ENCODE measurements at regions not wholly inside any gene's neighbourhood (a gene's known extent, or its start where the extent isn't known, plus 50 kb on each side); places are given as distances from the start of the nearest gene placed in this dataset.

DNA sequence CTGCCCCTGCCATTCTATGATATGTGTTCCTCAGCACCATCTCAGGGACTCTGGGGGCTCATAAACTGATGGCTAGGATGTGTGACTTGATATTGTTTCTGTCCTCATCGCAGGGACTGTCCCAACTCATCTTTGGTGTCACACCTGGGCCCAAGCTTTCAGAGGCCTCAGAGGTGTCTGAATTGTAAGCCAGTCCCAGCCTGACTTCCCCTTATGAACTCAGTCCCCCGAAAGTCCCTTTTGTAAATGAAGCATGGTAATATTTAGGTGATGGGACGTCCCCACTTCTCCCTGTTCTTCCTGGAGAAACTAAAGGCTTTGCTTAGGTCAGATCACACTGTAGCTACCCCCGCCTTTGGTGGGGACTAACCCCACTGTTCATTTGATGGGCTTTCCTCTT is 142.4 kb upstream of the TLE3 start:
- no peaks in the 10 kb centered on the region for H4K20me1 ChIP-seq (replicated peaks in 1 of 2; ENCODE audit: control insufficient read depth in 1 of 2, insufficient read depth in 2 of 2, low read length in 2 of 2)
- H3K4me1 ChIP-seq (replicated peaks in 1 of 4; ENCODE audit: control insufficient read depth in 3 of 4, insufficient read depth in 4 of 4, low read length in 3 of 4): peaks cover 0 to 2% (median 0%) of the 10 kb centered on the region in 4 experiments; a peak in 1 of 7 replicates
- no peak overlapping the region for H2BK5ac ChIP-seq (ENCODE audit: low read depth, low read length)
- no peak overlapping the region for H4K91ac ChIP-seq (replicated peaks; ENCODE audit: insufficient read length, low read length)
- H2BK15ac ChIP-seq (ENCODE audit: low read length): no peak overlapping the region
- FAIRE-seq (no peak), DNase-seq (ENCODE audit: low read depth in 1 of 2, low spot score in 2 of 2) (no peak)
- no peak overlapping the region for H2BK120ac ChIP-seq (replicated peaks; ENCODE audit: low read depth, low read length)
- H2AFZ ChIP-seq (ENCODE audit: low read length): no peak overlapping the region
- H3K23ac ChIP-seq (ENCODE audit: insufficient read length): no peak overlapping the region
- no peak overlapping the region for H3K4me3 ChIP-seq (ENCODE audit: extremely low read depth in 1 of 4, insufficient read depth in 2 of 4, low read depth in 3 of 4, low read length in 4 of 4)
- H3K18ac ChIP-seq (ENCODE audit: extremely low read depth, low read length): no peak overlapping the region
- CTCF ChIA-PET (ENCODE audit: partially characterized antibody): interaction anchor here (1.0 kb wide), 1 partner anchor 12 kb away, joined by 3 read pairs; no protein-coding TSS in a partner anchor
- no peak overlapping the region for H2BK12ac ChIP-seq (ENCODE audit: low read depth, low read length)
- no peaks in the 10 kb centered on the region for H3K79me1 ChIP-seq (ENCODE audit: low read depth, low read length)
- no peak overlapping the region for H4K8ac ChIP-seq (ENCODE audit: extremely low read depth, insufficient read depth, low read length)
- no peak overlapping the region for H2AK5ac ChIP-seq (ENCODE audit: low read depth, low read length)
- no peak overlapping the region for H3K4ac ChIP-seq (replicated peaks; ENCODE audit: insufficient read length, low read depth, low read length)
- TF ChIP-seq BCL11A (IDR thresholded peaks at IDR 0.05; ENCODE audit: low read depth in 2 of 2, low read length in 2 of 2) (no peak), BACH1 (IDR thresholded peaks at IDR 0.05; ENCODE audit: low read length) (no peak), RXRA (IDR thresholded peaks at IDR 0.05; ENCODE audit: insufficient read depth, low read depth, low read length) (no peak)
- H3K9ac ChIP-seq (replicated peaks in 1 of 4; ENCODE audit: extremely low read depth in 1 of 4, low read depth in 3 of 4, low read length in 3 of 4): no peak overlapping the region
- 84% methylated on average over 4 of the region's 4 CpGs; no CpG with 5 or more reads in 1 of the 2 experiments for WGBS, 2 experiments (ENCODE audit: extremely low coverage in 1 of 2, insufficient coverage in 1 of 2, insufficient read length in 1 of 2, insufficient replicate concordance in 2 of 2, low coverage in 1 of 2, low lambda C conversion rate in 2 of 2, missing lambda C conversion rate in 1 of 2)
- POLR2A ChIA-PET (ENCODE audit: partially characterized antibody): no interaction called here
- H3K27me3 ChIP-seq (replicated peaks in 1 of 4; ENCODE audit: control insufficient read depth in 3 of 4, extremely low read depth in 1 of 4, insufficient read depth in 3 of 4, low read length in 3 of 4): no peaks in the 10 kb centered on the region; a peak in 1 of 7 replicates
- H3K14ac ChIP-seq (ENCODE audit: insufficient read length): no peak overlapping the region
- H3K79me2 ChIP-seq (ENCODE audit: control insufficient read depth in 1 of 2, insufficient read depth in 2 of 2, low read length in 2 of 2): no peaks in the 10 kb centered on the region
- H3K27ac ChIP-seq (ENCODE audit: low read depth, low read length): no peak overlapping the region
- no peak overlapping the region for H2BK20ac ChIP-seq (ENCODE audit: low read length)
- H3K23me2 ChIP-seq (ENCODE audit: low read depth, low read length): no peaks in the 10 kb centered on the region
- no peaks in the 10 kb centered on the region for H3K9me3 ChIP-seq (ENCODE audit: insufficient read depth in 2 of 2, low read depth in 1 of 2, low read length in 1 of 2)
- H4K5ac ChIP-seq (ENCODE audit: insufficient read length, low read depth, low read length): no peak overlapping the region
- H3K36me3 ChIP-seq (ENCODE audit: control insufficient read depth in 2 of 4, insufficient read depth in 4 of 4, low read length in 3 of 4): no peaks in the 10 kb centered on the region
- no peak overlapping the region for H3K4me2 ChIP-seq (ENCODE audit: insufficient read depth in 1 of 2, low read depth in 2 of 2, low read length in 2 of 2)
- H3K56ac ChIP-seq (replicated peaks; ENCODE audit: insufficient read length, low read depth, low read length): no peak overlapping the region

Data from H1 (cell line).